ENCODE measurements at regions not wholly inside any gene's neighbourhood (a gene's known extent, or its start where the extent isn't known, plus 50 kb on each side); places are given as distances from the start of the nearest gene placed in this dataset.

DNA sequence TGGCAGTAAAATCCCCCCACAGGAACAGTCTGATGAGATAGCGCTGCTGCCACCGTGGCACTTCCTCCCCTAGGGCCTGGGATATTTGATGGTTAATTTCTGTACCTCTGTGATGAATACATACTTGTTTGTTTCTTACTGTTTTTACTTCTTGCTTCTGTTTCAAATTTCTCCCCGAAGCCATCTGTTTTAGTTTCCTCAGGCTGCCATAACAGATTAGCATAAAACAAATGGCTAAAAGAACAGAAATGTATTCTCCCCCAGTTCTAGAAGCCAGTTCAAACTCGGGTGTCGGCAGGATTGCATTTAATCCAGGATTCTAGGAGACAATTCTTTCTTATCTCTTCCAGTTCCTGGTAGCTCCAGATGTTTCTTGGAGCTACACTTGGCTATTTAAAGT, 435.9 kb downstream of the DSEL start:
- no peak for TF ChIP-seq CTCF (IDR thresholded peaks at IDR 0.05; ENCODE audit: low read depth, low read length, poor library complexity, severe bottlenecking)
- TF ChIP-seq EZH2phosphoT487 (IDR thresholded peaks at IDR 0.05; ENCODE audit: borderline replicate concordance, low read length), result no peak
